SK-N-SH treated with all-trans-retinoic acid at 6 μM for 48 hours (cell line): ENCODE measurements at regions not wholly inside any gene's neighbourhood (a gene's known extent, or its start where the extent isn't known, plus 50 kb on each side); places are given as distances from the start of the nearest gene placed in this dataset.

Experiments
- ATAC-seq: fragments of 200-7000 bp; cut with Tn5 transposase; 3 replicates; pipeline ENCODE4 v1.9.1; 2020; ENCODE audit warnings: mild to moderate bottlenecking, moderate library complexity
- ARNTL ChIP-seq: fragments of 450-650 bp; formaldehyde crosslinking; IDR thresholded peaks from 2 replicates; pipeline ENCODE4 v1.5.0; 2020; ENCODE audit warnings: low read depth, mild to moderate bottlenecking, moderate library complexity, borderline replicate concordance
- BACH2 ChIP-seq: fragments of 250-450 bp; sonication (Bioruptor Pico); IDR thresholded peaks from 2 replicates; pipeline ENCODE4 v1.9.0; 2021; ENCODE audit warnings: mild to moderate bottlenecking, borderline replicate concordance
- CREB5 ChIP-seq: fragments of 250-450 bp; sonication (Bioruptor Pico); IDR thresholded peaks from 2 replicates; pipeline ENCODE4 v1.5.1; 2020; ENCODE audit warnings: low read depth, mild to moderate bottlenecking, moderate library complexity
- CSRNP3 ChIP-seq: fragments of 250-450 bp; sonication (Bioruptor Pico); IDR thresholded peaks from 2 replicates; pipeline ENCODE4 v1.5.1; 2021; ENCODE audit warnings: mild to moderate bottlenecking, moderate library complexity
- OSR1 ChIP-seq: fragments of 250-450 bp; sonication (Bioruptor Pico); IDR thresholded peaks from 2 replicates; pipeline ENCODE4 v1.8.0; 2022; ENCODE audit warnings: moderate library complexity, mild to moderate bottlenecking, inconsistent platforms
- PATZ1 ChIP-seq: fragments of 250-450 bp; sonication (Bioruptor Pico); IDR thresholded peaks from 2 replicates; pipeline ENCODE4 v1.8.0; 2020; ENCODE audit warnings: mild to moderate bottlenecking, moderate library complexity, borderline replicate concordance
- RARB ChIP-seq: fragments of 250-450 bp; sonication (Bioruptor Pico); IDR thresholded peaks from 2 replicates; pipeline ENCODE4 v1.8.0; 2021; ENCODE audit warnings: mild to moderate bottlenecking, moderate library complexity
- SNAI2 ChIP-seq: fragments of 250-450 bp; sonication (Bioruptor Pico); IDR thresholded peaks from 2 replicates; pipeline ENCODE4 v1.5.0; 2020; ENCODE audit warnings: mild to moderate bottlenecking, moderate library complexity
- TCF4 ChIP-seq: fragments of 250-450 bp; sonication (Bioruptor Pico); IDR thresholded peaks from 2 replicates; pipeline ENCODE4 v1.8.0; 2021; ENCODE audit warnings: mild to moderate bottlenecking, moderate library complexity, borderline replicate concordance
- TOX ChIP-seq: fragments of 250-450 bp; sonication (Bioruptor Pico); IDR thresholded peaks from 2 replicates; pipeline ENCODE4 v1.8.0; 2021; ENCODE audit warnings: mild to moderate bottlenecking, moderate library complexity, borderline replicate concordance
- ZC3H10 ChIP-seq: fragments of 250-450 bp; sonication (Bioruptor Pico); IDR thresholded peaks from 2 replicates; pipeline ENCODE4 v1.5.1; 2021; ENCODE audit warnings: mild to moderate bottlenecking, moderate library complexity
- ZFP3 ChIP-seq: fragments of 250-450 bp; sonication (Bioruptor Pico); IDR thresholded peaks from 2 replicates; pipeline ENCODE4 v1.5.0; 2020; ENCODE audit warnings: mild to moderate bottlenecking, moderate library complexity
- ZFP30 ChIP-seq: fragments of 450-650 bp; formaldehyde crosslinking; IDR thresholded peaks from 2 replicates; pipeline ENCODE4 v1.5.0; 2022; ENCODE audit warnings: mild to moderate bottlenecking, moderate library complexity
- ZNF565 ChIP-seq: fragments of 450-650 bp; formaldehyde crosslinking; conservative IDR thresholded peaks from 2 replicates; pipeline ENCODE4 v1.5.0; 2020; ENCODE audit warnings: low read depth, mild to moderate bottlenecking, moderate library complexity
- ZNF8 ChIP-seq: fragments of 450-650 bp; formaldehyde crosslinking; IDR thresholded peaks from 2 replicates; pipeline ENCODE4 v1.5.0; 2020; ENCODE audit warnings: mild to moderate bottlenecking, moderate library complexity
- TF ChIP-seq, protein P1 (sequence below): fragments of 250-450 bp; sonication (Bioruptor Pico); IDR thresholded peaks from 2 replicates; pipeline ENCODE4 v1.5.0; 2020; ENCODE audit warnings: mild to moderate bottlenecking, moderate library complexity

DNA sequence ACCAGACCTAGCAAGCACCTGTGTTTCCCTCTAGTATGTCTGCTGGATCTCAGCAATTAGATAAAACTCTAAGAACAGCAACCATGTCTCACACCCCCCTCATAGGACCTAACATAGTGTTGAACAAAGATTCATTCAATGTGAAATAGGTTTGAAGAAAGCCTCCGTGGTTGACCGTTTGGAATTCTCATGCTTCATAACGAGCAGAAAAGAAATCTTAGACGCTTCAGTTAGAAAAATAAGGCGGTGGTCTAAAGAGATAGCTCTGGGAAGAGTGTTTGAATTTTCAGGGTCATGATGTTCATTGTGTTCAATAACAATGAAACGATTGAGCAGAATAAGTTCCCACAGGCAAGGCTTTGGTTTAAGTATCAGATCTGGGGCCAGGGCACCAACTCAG, 332.9 kb downstream of the COG6 start:
- TF ChIP-seq ARNTL (CRISPR knock-in tag) = no peak
- no peak for TF ChIP-seq CREB5 (CRISPR knock-in tag)
- TF ChIP-seq RARB (CRISPR knock-in tag) = no peak
- TF ChIP-seq BACH2 = no peak
- no peak for TF ChIP-seq ZFP30
- no peak for TF ChIP-seq TOX (CRISPR knock-in tag)
- TF ChIP-seq OSR1 (CRISPR knock-in tag) = no peak
- TF ChIP-seq CSRNP3 (CRISPR knock-in tag) = no peak
- TF ChIP-seq ZNF565 (CRISPR knock-in tag) = no peak
- TF ChIP-seq SNAI2 (CRISPR knock-in tag) = no peak
- TF ChIP-seq, protein P1, sequence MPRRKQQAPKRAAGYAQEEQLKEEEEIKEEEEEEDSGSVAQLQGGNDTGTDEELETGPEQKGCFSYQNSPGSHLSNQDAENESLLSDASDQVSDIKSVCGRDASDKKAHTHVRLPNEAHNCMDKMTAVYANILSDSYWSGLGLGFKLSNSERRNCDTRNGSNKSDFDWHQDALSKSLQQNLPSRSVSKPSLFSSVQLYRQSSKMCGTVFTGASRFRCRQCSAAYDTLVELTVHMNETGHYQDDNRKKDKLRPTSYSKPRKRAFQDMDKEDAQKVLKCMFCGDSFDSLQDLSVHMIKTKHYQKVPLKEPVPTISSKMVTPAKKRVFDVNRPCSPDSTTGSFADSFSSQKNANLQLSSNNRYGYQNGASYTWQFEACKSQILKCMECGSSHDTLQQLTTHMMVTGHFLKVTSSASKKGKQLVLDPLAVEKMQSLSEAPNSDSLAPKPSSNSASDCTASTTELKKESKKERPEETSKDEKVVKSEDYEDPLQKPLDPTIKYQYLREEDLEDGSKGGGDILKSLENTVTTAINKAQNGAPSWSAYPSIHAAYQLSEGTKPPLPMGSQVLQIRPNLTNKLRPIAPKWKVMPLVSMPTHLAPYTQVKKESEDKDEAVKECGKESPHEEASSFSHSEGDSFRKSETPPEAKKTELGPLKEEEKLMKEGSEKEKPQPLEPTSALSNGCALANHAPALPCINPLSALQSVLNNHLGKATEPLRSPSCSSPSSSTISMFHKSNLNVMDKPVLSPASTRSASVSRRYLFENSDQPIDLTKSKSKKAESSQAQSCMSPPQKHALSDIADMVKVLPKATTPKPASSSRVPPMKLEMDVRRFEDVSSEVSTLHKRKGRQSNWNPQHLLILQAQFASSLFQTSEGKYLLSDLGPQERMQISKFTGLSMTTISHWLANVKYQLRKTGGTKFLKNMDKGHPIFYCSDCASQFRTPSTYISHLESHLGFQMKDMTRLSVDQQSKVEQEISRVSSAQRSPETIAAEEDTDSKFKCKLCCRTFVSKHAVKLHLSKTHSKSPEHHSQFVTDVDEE = no peak
- TF ChIP-seq ZNF8 = no peak
- no peak for TF ChIP-seq TCF4 (CRISPR knock-in tag)
- TF ChIP-seq, all 23 proteins: peak for 0
- ATAC-seq = no peak

- TF ChIP-seq RARB (CRISPR knock-in tag) (no peak), CREB5 (CRISPR knock-in tag) (no peak), ZC3H10 (CRISPR knock-in tag) (no peak), TCF4 (CRISPR knock-in tag) (no peak), CSRNP3 (CRISPR knock-in tag) (no peak), PATZ1 (no peak), SNAI2 (CRISPR knock-in tag) (no peak), ZFP3 (no peak), ZFP30 (no peak)
- TF ChIP-seq, protein P1 = no peak
Measured at GRCh38 chr13:39998166-39998565, 342.7 kb downstream of the COG6 start.

More at GRCh38 chr13:39998166-39998565, 342.7 kb downstream of the COG6 start:
- no peak for ATAC-seq
